MV-4-11 (cell line): ENCODE measurements at regions not wholly inside any gene's neighbourhood (a gene's known extent, or its start where the extent isn't known, plus 50 kb on each side); places are given as distances from the start of the nearest gene placed in this dataset.
"Not testable (repeated sequence)": the region's sequence is repeated elsewhere in the genome, so short reads cannot be mapped to it uniquely, and the experiment has no call there.

Experiments used
- DNase-seq: peaks from one replicate; lab custom pipeline; 2025; lab: John Stamatoyannopoulos, UW

DNA sequence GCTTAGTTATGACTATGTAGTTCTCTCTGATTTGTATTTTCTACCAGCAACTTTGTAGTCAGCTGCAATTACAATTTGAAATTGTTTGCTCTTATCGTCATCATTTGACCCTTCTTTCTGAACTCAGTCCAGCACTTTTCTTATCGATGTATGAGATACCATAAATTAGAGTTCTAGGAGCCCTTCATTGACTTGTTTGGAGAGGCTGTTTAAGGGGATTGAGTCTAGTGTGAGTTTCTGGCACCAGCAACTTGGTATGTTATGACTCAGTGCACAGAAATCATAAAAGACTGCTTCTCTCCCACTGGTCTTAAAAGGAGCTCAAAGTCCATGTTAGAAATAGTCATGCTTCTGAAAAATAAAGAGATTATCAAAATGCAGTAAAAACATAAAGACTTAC lies 190.3 kb downstream of the TENT5A start:
- no peak for DNase-seq

- DNase-seq, result no peak
These were observed 190.8 kb downstream of the TENT5A start for GRCh38 chr6:81561731-81562130.

- no peak for DNase-seq
These were observed 191.4 kb downstream of the TENT5A start for GRCh38 chr6:81561071-81561564.

DNA sequence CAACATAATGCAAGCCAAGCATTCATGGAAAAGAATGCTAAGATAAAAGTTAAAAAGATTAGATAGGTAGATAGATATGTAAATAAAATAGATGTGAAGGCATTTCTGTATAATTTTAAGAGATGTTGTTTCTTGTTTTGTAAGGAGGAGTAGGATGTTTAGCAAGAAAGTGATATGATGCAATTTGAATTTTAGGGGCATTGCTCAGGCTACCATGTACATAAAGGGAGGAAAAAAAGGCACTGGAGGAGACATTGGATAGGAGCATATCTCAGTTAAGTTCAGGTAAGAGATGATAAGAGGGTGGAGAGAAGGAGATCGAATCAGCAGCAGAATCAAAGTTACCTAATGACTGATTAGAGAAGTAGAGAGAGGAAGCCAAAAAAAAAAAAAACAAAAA lies 194.7 kb downstream of the TENT5A start:
- DNase-seq, result no peak

- no peak for DNase-seq
These were observed 195.9 kb downstream of the TENT5A start for GRCh38 chr6:81556551-81556950.

- no peak for DNase-seq
These were observed 199.3 kb downstream of the TENT5A start for GRCh38 chr6:81553216-81553615.

DNA sequence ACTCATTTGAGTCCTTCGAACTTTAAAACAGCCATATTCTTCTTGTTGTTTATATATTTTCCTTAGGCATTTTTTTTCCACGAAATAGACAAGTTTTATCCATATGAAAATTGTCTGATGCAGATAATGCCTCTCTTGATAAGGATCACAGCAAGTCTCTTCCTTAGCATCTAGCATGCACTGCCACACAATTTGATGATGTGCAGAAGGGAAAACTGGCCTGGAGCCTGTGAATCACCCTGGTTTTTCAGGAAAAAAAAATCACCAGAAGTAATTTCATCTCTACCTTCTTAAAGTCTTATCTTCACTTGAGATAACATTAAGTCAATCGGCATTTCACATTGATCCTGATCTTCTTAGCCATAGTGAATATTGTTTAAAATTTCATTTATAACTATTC lies 199.8 kb downstream of the TENT5A start:
- DNase-seq, result no peak

DNA sequence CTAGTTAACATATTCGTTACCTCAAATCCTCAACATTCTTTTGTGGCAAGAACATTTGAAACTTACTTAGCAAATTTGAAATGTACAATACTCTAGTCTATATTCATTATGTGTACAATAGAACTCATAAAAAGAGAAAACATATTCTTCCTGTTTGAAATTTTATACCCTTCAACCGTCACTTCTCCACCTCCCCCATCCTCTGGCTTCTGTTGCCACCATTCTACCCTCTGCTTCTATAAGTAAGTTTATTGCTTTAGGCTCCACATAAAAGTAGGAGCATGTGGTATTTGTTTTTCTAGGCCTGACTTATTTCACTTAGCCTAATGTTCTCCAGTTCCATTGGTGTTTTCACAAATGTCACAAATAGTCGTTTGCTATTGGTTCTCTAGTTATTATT lies 205.3 kb downstream of the TENT5A start:
- DNase-seq, result no peak

DNA sequence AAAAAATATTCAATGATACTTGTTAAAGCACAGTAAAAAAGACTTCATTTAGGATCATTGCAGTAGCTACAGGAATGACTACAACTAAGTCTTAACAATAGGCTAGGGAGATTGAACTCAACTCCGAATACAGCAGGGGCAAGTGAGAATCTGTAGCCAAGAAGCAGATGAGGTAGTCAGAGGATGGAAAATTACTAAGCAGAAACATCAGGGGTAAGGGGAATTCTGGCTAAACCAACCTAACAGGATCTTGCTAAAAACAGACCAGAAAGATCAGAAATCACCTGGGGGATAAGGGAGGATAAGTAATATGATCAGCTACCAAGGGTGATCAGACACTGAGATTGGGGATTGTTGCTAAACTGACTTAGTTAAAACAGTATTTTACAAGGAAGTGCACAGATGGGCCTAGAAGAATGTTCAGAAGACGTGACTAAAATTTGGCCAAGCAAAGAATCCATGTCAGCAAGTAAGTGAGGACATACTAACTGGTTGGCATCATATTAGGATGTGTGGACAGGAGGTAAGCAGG lies 217.5 kb downstream of the TENT5A start:
- no peak for DNase-seq

DNA sequence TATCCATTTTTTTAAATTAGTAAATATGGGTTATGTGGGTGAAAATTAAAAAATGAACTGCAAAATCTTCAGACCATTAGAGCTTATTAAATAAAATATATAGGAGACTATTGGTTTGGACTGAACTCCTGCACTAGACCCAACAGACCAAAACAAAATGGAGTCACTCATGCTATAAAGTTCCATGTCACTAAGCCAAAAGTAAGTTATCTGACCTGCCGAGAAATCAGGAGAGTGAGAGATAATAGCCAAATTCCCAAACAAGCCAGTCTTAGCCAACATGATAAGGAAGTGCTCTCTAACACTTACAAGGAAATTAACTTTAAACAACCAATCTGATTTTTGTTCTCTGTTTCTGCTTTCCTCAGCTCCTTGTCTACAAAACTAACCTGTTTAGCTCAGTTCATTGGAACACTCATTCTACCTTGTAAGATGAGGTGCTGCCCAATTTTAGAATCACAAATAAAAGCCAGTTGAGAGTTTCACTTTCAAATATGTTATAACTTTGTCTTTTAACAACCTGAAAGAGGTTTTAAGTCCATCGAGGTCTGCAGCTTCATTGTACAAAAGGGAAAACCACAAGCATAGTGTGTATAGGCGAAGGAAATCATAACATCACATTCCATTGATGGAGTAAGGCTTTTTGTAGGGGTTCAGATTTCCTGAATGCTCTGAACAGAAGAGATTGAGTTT lies 220.5 kb downstream of the TENT5A start:
- no peak for DNase-seq

DNA sequence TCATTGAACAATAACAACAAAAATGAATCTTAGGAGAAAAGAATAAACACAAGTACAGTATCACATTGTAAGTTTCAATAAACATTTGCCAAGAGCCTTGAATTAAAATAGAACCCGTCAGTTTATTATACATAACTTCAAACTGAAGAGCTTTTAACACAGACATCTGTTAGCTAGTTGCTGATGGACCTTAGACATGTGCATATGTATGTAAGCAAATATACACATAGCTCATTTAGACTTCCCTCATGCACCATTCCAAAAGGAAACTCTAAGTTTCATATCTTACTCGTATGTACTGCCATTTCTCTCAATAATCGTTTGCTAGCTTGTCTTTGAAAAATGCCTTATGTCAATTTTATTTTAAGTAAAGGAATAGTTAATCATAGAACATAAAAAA lies 235.0 kb downstream of the TENT5A start:
- DNase-seq, result no peak

DNA sequence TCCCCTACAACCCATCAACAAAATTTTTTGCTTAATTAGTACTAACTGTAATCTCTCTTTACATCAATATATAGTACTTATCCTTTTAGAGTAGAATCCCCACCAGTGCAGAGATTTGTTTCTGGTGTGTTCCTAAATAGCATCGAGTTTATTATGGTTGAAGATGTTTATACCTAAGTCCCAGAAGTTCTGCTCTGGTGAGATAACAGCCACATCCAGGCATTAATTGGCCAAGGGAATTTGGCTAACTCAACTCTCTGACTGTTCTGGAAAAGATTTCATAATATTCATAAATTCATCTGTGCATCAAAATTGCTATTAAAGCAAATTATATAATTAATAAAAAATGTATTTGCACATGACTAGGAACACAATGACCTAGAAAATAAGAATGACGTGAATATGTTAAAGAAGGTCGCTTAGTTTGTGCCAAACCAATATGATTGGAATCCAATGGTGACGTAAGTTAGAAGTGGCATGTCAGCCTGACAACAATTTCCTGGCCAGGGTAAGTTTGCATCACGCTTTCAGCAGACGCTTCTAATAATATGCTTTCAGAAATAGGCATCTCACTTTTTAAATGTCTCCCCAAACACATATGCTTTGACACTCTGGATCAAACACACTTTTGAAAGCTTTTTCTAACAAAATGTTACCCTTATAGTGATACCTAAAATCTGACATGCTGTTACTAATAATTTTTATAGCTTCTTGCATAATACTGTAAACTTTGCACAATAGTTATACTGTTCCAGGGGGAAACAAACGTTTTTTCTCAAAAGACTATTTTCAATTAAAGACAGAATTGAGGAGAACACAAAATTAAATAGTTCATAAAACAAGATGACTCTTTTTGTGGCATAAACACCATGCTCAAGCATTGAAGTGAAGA lies 236.7 kb downstream of the TENT5A start:
- no peak for DNase-seq

GRCh38 chr6:81514195-81514594 lies 238.3 kb downstream of the TENT5A start:
- DNase-seq, result not testable (repeated sequence)

- DNase-seq, result no peak
These were observed 241.1 kb downstream of the TENT5A start for GRCh38 chr6:81511423-81511822.

- no peak for DNase-seq
These were observed 256.5 kb downstream of the TENT5A start for GRCh38 chr6:81495999-81496398.

DNA sequence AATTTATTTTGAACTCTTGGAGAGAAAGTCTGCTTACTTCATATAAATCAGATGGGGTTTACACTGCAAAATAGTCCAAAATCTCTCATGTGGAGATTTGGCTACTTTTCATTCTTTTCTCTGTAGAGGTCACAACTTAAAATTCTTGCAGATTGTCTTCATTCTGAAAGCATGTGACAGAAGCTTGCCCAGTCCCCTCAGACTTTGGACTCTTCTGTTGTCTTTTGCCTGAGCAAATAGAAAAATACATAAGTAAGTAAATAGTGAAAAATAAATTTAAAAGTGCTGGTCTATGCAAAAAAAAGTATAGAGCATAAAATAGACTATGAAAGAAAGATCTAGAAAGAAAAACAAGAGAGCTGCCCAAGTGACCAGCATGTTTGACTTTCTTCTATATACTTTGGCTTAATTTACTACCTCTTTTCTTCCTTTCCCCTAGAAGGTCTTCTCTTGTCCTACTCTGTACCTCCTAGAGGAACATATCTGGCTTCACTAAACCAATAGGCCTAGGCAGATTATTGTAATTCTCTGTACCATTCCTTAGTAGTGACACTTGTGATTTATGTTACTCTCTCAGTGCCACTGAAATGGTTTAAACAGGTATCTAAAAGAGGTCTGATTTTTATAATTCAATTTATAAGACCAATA lies 260.9 kb downstream of the TENT5A start:
- no peak for DNase-seq

- DNase-seq, result no peak
These were observed 265.0 kb downstream of the TENT5A start for GRCh38 chr6:81487489-81487888.

DNA sequence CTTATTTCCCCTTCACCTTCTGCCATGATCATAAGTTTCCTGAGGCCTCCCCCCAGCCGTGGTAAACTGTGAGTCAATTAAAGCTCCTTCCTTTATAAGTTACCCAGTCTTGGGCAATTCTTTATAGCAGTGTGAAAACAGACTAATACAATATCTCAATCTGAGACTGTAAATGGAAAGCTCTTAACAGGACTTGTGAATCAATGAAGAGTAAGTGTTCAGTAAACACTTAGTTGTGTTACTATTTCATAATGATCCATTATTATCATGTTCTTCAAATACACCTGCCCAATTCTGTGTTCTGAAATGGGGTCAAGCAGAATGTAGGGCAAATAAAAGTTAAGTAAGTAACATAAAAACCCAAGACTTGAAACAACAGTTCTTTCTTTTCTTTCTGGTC lies 266.2 kb downstream of the TENT5A start:
- no peak for DNase-seq

GRCh38 chr6:81485395-81485794 lies 267.1 kb downstream of the TENT5A start:
- no peak for DNase-seq

DNA sequence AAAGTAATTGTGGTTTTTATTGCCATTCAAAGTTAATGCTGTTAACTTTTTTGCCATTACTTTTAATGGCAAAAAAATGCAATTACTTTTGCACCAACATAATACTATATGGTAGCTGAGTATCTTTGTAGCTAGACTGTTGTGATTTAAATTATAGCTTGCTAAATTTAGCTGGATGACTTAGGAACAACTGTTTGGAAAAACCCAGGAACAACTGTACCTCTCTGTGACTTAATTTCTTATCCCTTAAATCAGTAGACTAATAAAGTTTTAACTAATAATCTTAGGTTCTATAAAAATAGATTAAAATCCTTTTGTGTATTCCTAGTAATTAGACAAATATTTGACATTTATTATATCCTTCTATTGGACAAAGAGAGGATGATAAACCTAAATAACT lies 268.2 kb downstream of the TENT5A start:
- DNase-seq, result no peak

- no peak for DNase-seq
These were observed 272.3 kb downstream of the TENT5A start for GRCh38 chr6:81480139-81480538.

GRCh38 chr6:81476881-81477280 lies 275.6 kb downstream of the TENT5A start:
- DNase-seq, result no peak

DNA sequence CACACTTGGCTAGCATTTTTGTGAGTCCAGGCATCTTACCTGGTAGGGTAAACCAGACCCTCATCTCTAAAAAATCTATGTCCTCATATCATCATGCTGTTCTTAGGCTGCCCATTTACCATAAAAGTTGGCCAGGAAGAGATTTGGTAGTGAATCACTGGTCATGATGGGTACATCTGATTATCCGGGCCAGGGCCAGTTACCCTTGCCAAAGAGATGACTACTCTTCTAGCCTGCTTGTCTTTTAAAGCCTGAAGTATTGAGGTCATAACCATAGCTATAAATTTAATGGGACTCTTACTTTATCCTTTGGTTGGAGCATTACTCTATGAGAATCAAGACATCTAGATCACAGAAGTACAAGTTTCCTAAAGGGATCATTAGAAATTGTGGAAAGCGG lies 276.8 kb downstream of the TENT5A start:
- DNase-seq, result no peak
